Endothelial cell of umbilical vein (primary cell): ENCODE measurements at regions not wholly inside any gene's neighbourhood (a gene's known extent, or its start where the extent isn't known, plus 50 kb on each side); places are given as distances from the start of the nearest gene placed in this dataset.
"Not testable (repeated sequence)": the region's sequence is repeated elsewhere in the genome, so short reads cannot be mapped to it uniquely, and the experiment has no call there.

Source experiments
- BruUV-seq: library from RNA; stranded (reverse); fragments of 400-500 nt; replicated peaks from 2 replicates; lab custom pipeline; 2021; lab: Mats Ljungman, UMichigan
- CTCF ChIA-PET: fragments of 300-600, 350-600 bp; sonication (Branson Sonifier 250); formaldehyde crosslinking; loops from one replicate; lab custom pipeline; 2021; ENCODE audit warnings: antibody characterized with exemption, inconsistent platforms; lab: Charles Lee
- POLR2A ChIA-PET: fragments of 300-600, 350-600 bp; sonication (Branson Sonifier 250); formaldehyde crosslinking; loops from one replicate; lab custom pipeline; 2021; ENCODE audit warnings: antibody characterized with exemption, inconsistent platforms; lab: Charles Lee
- DNase-seq: peaks from one replicate; pipeline ENCODE4 v3.0.0-alpha.2; 2011; ENCODE audit warnings: low read depth, low spot score
- FAIRE-seq: peaks from 2 replicates; lab custom pipeline; 2011; peaks lifted over from hg19 to GRCh38; lab: Jason Lieb, UNC
- H2AFZ ChIP-seq: 2 replicates; pipeline ENCODE4 v1.6.0; 2012; ENCODE audit warnings: low read depth, low read length, control low read depth, inconsistent platforms
- H3K27ac ChIP-seq: 2 replicates; pipeline ENCODE4 v1.5.1; 2011; ENCODE audit warnings: low read depth, mild to moderate bottlenecking, control low read depth, low read length, moderate library complexity; ENCODE audit not compliant: insufficient read depth
- H3K27me3 ChIP-seq, 2 experiments: 2 replicates each; pipeline versions ENCODE4 v1.6.0 to v1.6.1; 2011; ENCODE audit warnings: low read length in 2 of 2, mixed read lengths in 1 of 2; ENCODE audit not compliant: control insufficient read depth in 2 of 2, insufficient read depth in 2 of 2
- H3K36me3 ChIP-seq, 2 experiments: 2 replicates in 1 of 2; 3 replicates in 1 of 2; pipeline ENCODE4 v1.5.1; 2011; ENCODE audit warnings: low read length in 2 of 2, mild to moderate bottlenecking in 1 of 2, moderate library complexity in 1 of 2; ENCODE audit not compliant: control insufficient read depth in 2 of 2, insufficient read depth in 2 of 2; ENCODE audit errors: extremely low read depth in 1 of 2
- H3K4me1 ChIP-seq: 3 replicates; pipeline ENCODE4 v1.5.1; 2011; ENCODE audit warnings: mild to moderate bottlenecking, low read length; ENCODE audit not compliant: control insufficient read depth, insufficient read depth; ENCODE audit errors: extremely low read depth
- H3K4me2 ChIP-seq: 2 replicates; pipeline ENCODE4 v1.6.1; 2011; ENCODE audit warnings: low read length, control low read depth, mixed read lengths; ENCODE audit not compliant: insufficient read depth
- H3K4me3 ChIP-seq, 3 experiments: fragments of 200-600 bp in 1 of 3; sonication (generic), shearing (Covaris generic) in 1 of 3; replicated peaks in 1 of 3; 2 replicates each; pipeline ENCODE4 v1.5.1; 2011 to 2016; ENCODE audit warnings: control low read depth in 3 of 3, low read length in 3 of 3, mild to moderate bottlenecking in 2 of 3, inconsistent platforms in 1 of 3, low read depth in 1 of 3, moderate library complexity in 1 of 3; ENCODE audit not compliant: insufficient read depth in 1 of 3
- H3K79me2 ChIP-seq: 2 replicates; pipeline ENCODE4 v1.6.0; 2012; ENCODE audit warnings: low read length, inconsistent platforms; ENCODE audit not compliant: control insufficient read depth, insufficient read depth
- H3K9ac ChIP-seq: replicated peaks from 2 replicates; pipeline ENCODE3; 2011; ENCODE audit warnings: low read length, control low read depth; ENCODE audit not compliant: insufficient read depth; ENCODE audit errors: extremely low read depth
- H3K9me1 ChIP-seq: replicated peaks from 3 replicates; pipeline ENCODE4 v1.6.0; 2011; ENCODE audit warnings: mild to moderate bottlenecking, low read length; ENCODE audit not compliant: control insufficient read depth, insufficient read depth; ENCODE audit errors: extremely low read depth
- H3K9me3 ChIP-seq: replicated peaks from 2 replicates; pipeline ENCODE4 v1.5.1; 2012; ENCODE audit warnings: low read length, inconsistent platforms; ENCODE audit not compliant: control insufficient read depth, insufficient read depth
- H4K20me1 ChIP-seq: replicated peaks from 2 replicates; pipeline ENCODE3; 2011; ENCODE audit warnings: mild to moderate bottlenecking, low read length; ENCODE audit not compliant: control insufficient read depth, insufficient read depth; ENCODE audit errors: extremely low read depth
- CTCF ChIP-seq, 2 donors: IDR thresholded peaks; 1 replicate in 1 of 2; 2 replicates in 1 of 2; pipeline ENCODE4 v1.5.1; 2011; ENCODE audit warnings: low read length in 2 of 2, mild to moderate bottlenecking in 2 of 2, moderate library complexity in 2 of 2, control low read depth in 1 of 2, inconsistent platforms in 1 of 2, low read depth in 1 of 2; ENCODE audit not compliant: insufficient read depth in 1 of 2; ENCODE audit errors: extremely low read depth in 1 of 2
- EZH2 ChIP-seq: IDR thresholded peaks from 2 replicates; pipeline ENCODE4 v1.6.1; 2012; ENCODE audit warnings: borderline replicate concordance, low read depth, mild to moderate bottlenecking, moderate library complexity, low read length, inconsistent platforms; ENCODE audit not compliant: severe bottlenecking
- FOS ChIP-seq: IDR thresholded peaks from 2 replicates; pipeline ENCODE4 v1.6.1; 2011; ENCODE audit warnings: mild to moderate bottlenecking, low read length, moderate library complexity, borderline replicate concordance; ENCODE audit not compliant: insufficient read depth
- GATA2 ChIP-seq: IDR thresholded peaks from 2 replicates; pipeline ENCODE4 v1.7.0; 2011; ENCODE audit warnings: low read depth, mild to moderate bottlenecking, moderate library complexity, mixed read lengths, low read length; ENCODE audit not compliant: insufficient read length, insufficient read depth
- JUN ChIP-seq: IDR thresholded peaks from 2 replicates; pipeline ENCODE4 v1.6.1; 2011; ENCODE audit warnings: borderline replicate concordance, low read depth; ENCODE audit not compliant: insufficient read length, insufficient read depth
- MAX ChIP-seq: IDR thresholded peaks from 2 replicates; pipeline ENCODE4 v1.6.1; 2011; ENCODE audit not compliant: insufficient read depth, insufficient read length
- MYC ChIP-seq: IDR thresholded peaks from one replicate; pipeline ENCODE4 v1.6.1; 2011; ENCODE audit warnings: mild to moderate bottlenecking, low read depth, low read length
- POLR2A ChIP-seq: IDR thresholded peaks from 2 replicates; pipeline ENCODE4 v1.6.1; 2012; ENCODE audit warnings: low read depth, mild to moderate bottlenecking, control low read depth, low read length
- POLR2AphosphoS5 ChIP-seq: IDR thresholded peaks from 2 replicates; pipeline ENCODE4 v1.6.1; 2012; ENCODE audit warnings: low read depth, mild to moderate bottlenecking, control low read depth, low read length, moderate library complexity; ENCODE audit not compliant: insufficient read depth
- dilution Hi-C: fragments of 300-500 bp; cut with MboI; formaldehyde crosslinking; loops from one replicate; pipeline ENCODE4 v1.15.0; 2019; ENCODE audit warnings: low sequenced_read_pairs; ENCODE audit not compliant: extremely low pct_ligation_motif_present
- intact Hi-C: fragments of 100-400 bp; cut with micrococcal nuclease; formaldehyde crosslinking; loops from one replicate; pipeline ENCODE4 v1.10.0; 2022

GRCh38 chr2:124987436-124987835 lies 962.3 kb downstream of the CNTNAP5 start:
- H4K20me1 ChIP-seq, H3K9ac ChIP-seq, H3K79me2 ChIP-seq, H2AFZ ChIP-seq, DNase-seq, FAIRE-seq, CTCF ChIA-PET, H3K9me3 ChIP-seq, H3K27me3 ChIP-seq, H3K4me1 ChIP-seq, dilution Hi-C loops, H3K4me3 ChIP-seq, BruUV-seq, H3K36me3 ChIP-seq, POLR2A ChIA-PET, H3K9me1 ChIP-seq, H3K27ac ChIP-seq, intact Hi-C loops, H3K4me2 ChIP-seq: not testable (repeated sequence)

GRCh38 chr2:124988111-124988510 lies 963.0 kb downstream of the CNTNAP5 start:
- dilution Hi-C loops, result no loop called here
- Histone ChIP-seq H3K4me3 (no peak overlapping the region), H3K27ac (no peak overlapping the region), H3K9me1 (no peaks in the 10 kb centered on the region), H3K27me3 (no peaks in the 10 kb centered on the region), H3K9ac (no peak overlapping the region), H3K4me1 (no peaks in the 10 kb centered on the region), H3K4me2 (no peak overlapping the region), H3K9me3 (peaks cover 3% of the 10 kb centered on the region), H3K36me3 (no peaks in the 10 kb centered on the region), H2AFZ (no peak overlapping the region), H4K20me1 (no peaks in the 10 kb centered on the region), H3K79me2 (no peaks in the 10 kb centered on the region)
- DNase-seq (no peak), FAIRE-seq (no peak)
- ChIA-PET POLR2A (no interaction called here), CTCF (no interaction called here)
- intact Hi-C loops, result no loop called here
- BruUV-seq, result no TSS peak
- TF ChIP-seq FOS, result no peak
- TF ChIP-seq MAX, result no peak
- TF ChIP-seq CTCF (IDR thresholded peaks at IDR 0.05; ENCODE audit: extremely low read depth in 1 of 2, insufficient read depth in 1 of 2, low read depth in 1 of 2, low read length in 2 of 2), result no peak
- TF ChIP-seq GATA2, result no peak
- TF ChIP-seq POLR2AphosphoS5, result no peak
- TF ChIP-seq JUN, result no peak
- no peak for TF ChIP-seq MYC
- TF ChIP-seq POLR2A, result no peak
- no peak for TF ChIP-seq EZH2
